ENCODE measurements at regions not wholly inside any gene's neighbourhood (a gene's known extent, or its start where the extent isn't known, plus 50 kb on each side); places are given as distances from the start of the nearest gene placed in this dataset.

DNA sequence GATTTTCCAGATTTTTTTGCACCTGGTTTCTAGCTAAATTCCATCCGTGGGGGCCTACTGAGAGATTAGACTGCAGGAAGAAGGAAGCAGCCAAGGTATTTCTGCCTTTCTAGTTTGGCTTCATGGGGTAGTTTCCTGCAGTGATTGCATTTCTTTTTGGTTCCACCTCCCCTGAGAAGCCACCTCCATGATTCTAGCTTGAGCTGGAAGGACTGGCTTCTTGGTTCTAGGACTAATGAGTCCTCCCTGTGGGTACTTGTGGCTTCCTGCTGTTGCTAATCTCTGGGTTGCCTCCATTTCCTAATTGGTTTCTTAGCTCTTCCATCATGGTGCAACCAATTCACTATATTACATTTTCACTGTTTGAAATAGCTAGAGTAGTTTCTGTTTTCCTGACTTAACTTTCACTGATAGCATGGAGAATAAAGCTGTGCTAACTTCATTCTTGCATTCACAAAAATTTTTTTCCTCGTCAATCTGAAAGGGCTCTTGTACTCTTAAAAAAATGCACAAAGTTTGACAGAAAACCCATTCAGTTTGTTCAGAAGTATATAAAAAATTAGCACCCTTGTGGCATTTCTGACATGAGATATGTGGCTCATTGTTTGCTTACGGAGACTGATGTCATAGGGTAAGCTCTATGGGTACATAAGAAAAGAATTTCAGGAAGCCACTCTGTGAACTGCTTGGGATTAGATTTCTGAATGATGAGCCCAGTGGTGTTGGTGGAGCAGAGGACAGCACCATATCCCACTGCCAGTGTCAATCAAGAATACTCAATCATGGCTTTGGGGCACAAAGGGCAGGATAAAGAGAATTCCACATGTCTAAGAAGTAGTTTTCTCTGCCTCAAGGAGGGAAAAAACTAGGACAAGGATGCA, 242.8 kb upstream of the RBMS1 start:
- Mint-ChIP-seq H3K27ac (no peak overlapping the region), H3K36me3 (no peaks in the 10 kb centered on the region), H3K4me3 (no peak overlapping the region), H3K27me3 (ENCODE audit: low read depth in 2 of 2) (peaks cover 9 to 25% of the 10 kb centered on the region in 2 donors), H3K4me1 (no peaks in the 10 kb centered on the region), H3K9me3 (peaks cover 0 to 3% of the 10 kb centered on the region in 2 donors)
- no peak for ATAC-seq
- WGBS (ENCODE audit: insufficient coverage) = 98% methylated on average over 3 of the region's 3 CpGs
- no peaks in the 10 kb centered on the region for H3K27me3 ChIP-seq (ENCODE audit: control insufficient read depth, insufficient read depth, low read length)
- no peak overlapping the region for H3K27ac ChIP-seq (ENCODE audit: low read length)
- intact Hi-C loops (cut with micrococcal nuclease) = no loop called here
- TF ChIP-seq, protein P1, sequence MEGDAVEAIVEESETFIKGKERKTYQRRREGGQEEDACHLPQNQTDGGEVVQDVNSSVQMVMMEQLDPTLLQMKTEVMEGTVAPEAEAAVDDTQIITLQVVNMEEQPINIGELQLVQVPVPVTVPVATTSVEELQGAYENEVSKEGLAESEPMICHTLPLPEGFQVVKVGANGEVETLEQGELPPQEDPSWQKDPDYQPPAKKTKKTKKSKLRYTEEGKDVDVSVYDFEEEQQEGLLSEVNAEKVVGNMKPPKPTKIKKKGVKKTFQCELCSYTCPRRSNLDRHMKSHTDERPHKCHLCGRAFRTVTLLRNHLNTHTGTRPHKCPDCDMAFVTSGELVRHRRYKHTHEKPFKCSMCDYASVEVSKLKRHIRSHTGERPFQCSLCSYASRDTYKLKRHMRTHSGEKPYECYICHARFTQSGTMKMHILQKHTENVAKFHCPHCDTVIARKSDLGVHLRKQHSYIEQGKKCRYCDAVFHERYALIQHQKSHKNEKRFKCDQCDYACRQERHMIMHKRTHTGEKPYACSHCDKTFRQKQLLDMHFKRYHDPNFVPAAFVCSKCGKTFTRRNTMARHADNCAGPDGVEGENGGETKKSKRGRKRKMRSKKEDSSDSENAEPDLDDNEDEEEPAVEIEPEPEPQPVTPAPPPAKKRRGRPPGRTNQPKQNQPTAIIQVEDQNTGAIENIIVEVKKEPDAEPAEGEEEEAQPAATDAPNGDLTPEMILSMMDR (IDR thresholded peaks at IDR 0.05) = no peak
- no peak for DNase-seq
- no peaks in the 10 kb centered on the region for H3K4me1 ChIP-seq (ENCODE audit: control insufficient read depth, insufficient read depth, low read length)
- H3K4me3 ChIP-seq (ENCODE audit: low read length) = no peak overlapping the region
- no peaks in the 10 kb centered on the region for H3K36me3 ChIP-seq (ENCODE audit: control insufficient read depth, insufficient read depth, low read length)
- no peaks in the 10 kb centered on the region for H3K9me3 ChIP-seq (ENCODE audit: control insufficient read depth, insufficient read depth, low read length)

DNA sequence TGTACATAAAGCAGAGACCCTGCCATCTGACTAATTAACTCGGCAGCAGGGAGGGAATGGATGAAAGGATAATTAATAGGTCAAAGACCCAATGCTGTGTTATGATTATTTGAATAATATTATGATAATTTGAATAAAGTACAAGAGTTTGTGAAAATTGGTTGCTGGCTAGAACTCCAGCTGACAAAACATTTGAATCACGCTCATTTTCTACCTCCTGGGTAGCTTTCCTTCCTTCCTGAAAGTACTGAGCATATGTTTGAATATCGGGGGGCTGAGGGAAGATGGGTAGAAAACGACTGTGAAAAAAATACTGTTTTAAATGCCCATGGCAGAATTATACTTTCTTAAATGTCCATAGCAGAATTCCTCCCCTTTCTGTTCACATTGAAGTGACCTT, 243.6 kb upstream of the RBMS1 start:
- DNase-seq (no peak), ATAC-seq (no peak)
- no peaks in the 10 kb centered on the region for H3K4me1 Mint-ChIP-seq
- no peak overlapping the region for H3K27ac ChIP-seq (ENCODE audit: low read length)
- 85% methylated on average over 2 of the region's 4 CpGs for WGBS (ENCODE audit: insufficient coverage)
- H3K9me3 ChIP-seq (ENCODE audit: control insufficient read depth, insufficient read depth, low read length) = no peaks in the 10 kb centered on the region
- TF ChIP-seq, protein P1 (IDR thresholded peaks at IDR 0.05) = no peak
- H3K9me3 Mint-ChIP-seq = peaks cover 0 to 3% of the 10 kb centered on the region in 2 donors
- H3K27ac Mint-ChIP-seq = no peak overlapping the region
- no peaks in the 10 kb centered on the region for H3K27me3 ChIP-seq (ENCODE audit: control insufficient read depth, insufficient read depth, low read length)
- H3K4me3 ChIP-seq (ENCODE audit: low read length) = no peak overlapping the region
- peaks cover 11 to 33% of the 10 kb centered on the region in 2 donors for H3K27me3 Mint-ChIP-seq (ENCODE audit: low read depth in 2 of 2)
- H3K4me1 ChIP-seq (ENCODE audit: control insufficient read depth, insufficient read depth, low read length) = no peaks in the 10 kb centered on the region
- H3K36me3 Mint-ChIP-seq = no peaks in the 10 kb centered on the region
- H3K36me3 ChIP-seq (ENCODE audit: control insufficient read depth, insufficient read depth, low read length) = no peaks in the 10 kb centered on the region
- intact Hi-C loops (cut with micrococcal nuclease) = no loop called here
- no peak overlapping the region for H3K4me3 Mint-ChIP-seq

DNA sequence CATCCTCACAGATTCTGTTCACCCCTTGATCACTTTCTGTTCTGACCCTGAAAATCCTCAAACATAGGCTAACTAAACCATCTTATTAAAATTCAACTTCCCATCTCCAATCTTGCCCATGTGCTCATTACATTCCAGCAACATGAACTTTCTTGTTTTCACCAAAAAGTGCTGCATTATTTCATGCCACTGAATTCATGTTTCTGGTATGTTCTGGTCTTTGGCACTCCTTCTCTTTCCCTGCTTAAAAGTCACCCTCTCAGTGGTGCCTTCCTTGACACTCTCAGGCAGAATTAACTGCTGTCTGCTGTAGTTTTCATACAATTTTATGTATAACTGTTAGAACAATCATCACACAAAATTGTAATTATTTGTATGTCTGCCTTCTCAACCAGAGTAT, 247.7 kb upstream of the RBMS1 start:
- Mint-ChIP-seq H3K4me3 (no peak overlapping the region), H3K27me3 (ENCODE audit: low read depth in 2 of 2) (peaks cover 3 to 25% of the 10 kb centered on the region in 2 donors)
- intact Hi-C loops (cut with micrococcal nuclease) = no loop called here

More for the DNA sequence above, 247.7 kb upstream of the RBMS1 start:
- ATAC-seq (no peak), DNase-seq (no peak)
- no peaks in the 10 kb centered on the region for H3K36me3 ChIP-seq (ENCODE audit: control insufficient read depth, insufficient read depth, low read length)
- TF ChIP-seq, protein P1 (IDR thresholded peaks at IDR 0.05) = no peak
- H3K4me1 ChIP-seq (ENCODE audit: control insufficient read depth, insufficient read depth, low read length) = no peaks in the 10 kb centered on the region
- Mint-ChIP-seq H3K27ac (no peak overlapping the region), H3K4me1 (no peaks in the 10 kb centered on the region), H3K9me3 (no peaks in the 10 kb centered on the region), H3K36me3 (no peaks in the 10 kb centered on the region)
- no peak overlapping the region for H3K4me3 ChIP-seq (ENCODE audit: low read length)
- H3K9me3 ChIP-seq (ENCODE audit: control insufficient read depth, insufficient read depth, low read length) = no peaks in the 10 kb centered on the region
- H3K27me3 ChIP-seq (ENCODE audit: control insufficient read depth, insufficient read depth, low read length) = no peaks in the 10 kb centered on the region
- no peak overlapping the region for H3K27ac ChIP-seq (ENCODE audit: low read length)

Data from natural killer cell (primary cell).